DND-41 (cell line): ENCODE measurements at regions not wholly inside any gene's neighbourhood (a gene's known extent, or its start where the extent isn't known, plus 50 kb on each side); places are given as distances from the start of the nearest gene placed in this dataset.

Experiments
- ATAC-seq: fragments of 200-7000 bp; cut with Tn5 transposase; 3 replicates; pipeline ENCODE4 v1.9.1; 2021; ENCODE audit warnings: low read depth; ENCODE audit not compliant: insufficient read depth
- DNase-seq: peaks from one replicate; pipeline ENCODE4 v3.0.0-alpha.2; 2020
- H2AFZ ChIP-seq: 2 replicates; pipeline ENCODE4 v1.6.0; 2012; ENCODE audit warnings: low read depth, low read length
- H3K27ac ChIP-seq: 2 replicates; pipeline ENCODE4 v1.5.1; 2012; ENCODE audit warnings: low read length, inconsistent platforms
- H3K27me3 ChIP-seq: fragments of 200-600 bp; sonication (generic); 2 replicates; pipeline ENCODE4 v1.6.0; 2012; ENCODE audit warnings: low read length, mild to moderate bottlenecking, inconsistent platforms; ENCODE audit not compliant: insufficient read depth, poor library complexity
- H3K36me3 ChIP-seq: 2 replicates; pipeline ENCODE4 v1.5.1; 2012; ENCODE audit warnings: low read length, inconsistent platforms; ENCODE audit not compliant: insufficient read depth
- H3K4me1 ChIP-seq: 2 replicates; pipeline ENCODE4 v1.5.1; 2012; ENCODE audit warnings: mild to moderate bottlenecking, low read length; ENCODE audit not compliant: insufficient read depth
- H3K4me2 ChIP-seq: 2 replicates; pipeline ENCODE4 v1.6.0; 2012; ENCODE audit warnings: mild to moderate bottlenecking, moderate library complexity, low read length, inconsistent platforms; ENCODE audit not compliant: insufficient read depth
- H3K4me3 ChIP-seq, 2 experiments: fragments of 200-600 bp in 1 of 2; shearing (Covaris generic) in 1 of 2; 2 replicates each; pipeline ENCODE4 v1.5.1; 2012 to 2016; ENCODE audit warnings: inconsistent platforms in 2 of 2, low read length in 2 of 2, mild to moderate bottlenecking in 2 of 2, low read depth in 1 of 2, moderate library complexity in 1 of 2
- H3K79me2 ChIP-seq: 2 replicates; pipeline ENCODE4 v1.6.0; 2012; ENCODE audit warnings: low read length, inconsistent platforms; ENCODE audit not compliant: insufficient read depth
- H3K9ac ChIP-seq: 2 replicates; pipeline ENCODE4 v1.6.0; 2012; ENCODE audit warnings: low read depth, mild to moderate bottlenecking, inconsistent platforms, low read length, moderate library complexity
- H3K9me3 ChIP-seq: 2 replicates; pipeline ENCODE4 v1.5.1; 2012; ENCODE audit warnings: low read length, moderate library complexity, mild to moderate bottlenecking, inconsistent platforms; ENCODE audit not compliant: insufficient read depth, severe bottlenecking
- H4K20me1 ChIP-seq: 2 replicates; pipeline ENCODE4 v1.6.0; 2012; ENCODE audit warnings: low read length; ENCODE audit not compliant: insufficient read depth
- EZH2 ChIP-seq: IDR thresholded peaks from 3 replicates; pipeline ENCODE4 v1.6.1; 2012; ENCODE audit warnings: borderline replicate concordance, low read depth, mild to moderate bottlenecking, moderate library complexity, low read length, inconsistent platforms; ENCODE audit not compliant: severe bottlenecking
- TF ChIP-seq, protein P1 (sequence below): IDR thresholded peaks from 2 replicates; pipeline ENCODE4 v1.5.1; 2012; ENCODE audit warnings: borderline replicate concordance, low read length, moderate library complexity, mild to moderate bottlenecking; ENCODE audit not compliant: poor library complexity, severe bottlenecking; ENCODE audit errors: extremely low read depth

DNA sequence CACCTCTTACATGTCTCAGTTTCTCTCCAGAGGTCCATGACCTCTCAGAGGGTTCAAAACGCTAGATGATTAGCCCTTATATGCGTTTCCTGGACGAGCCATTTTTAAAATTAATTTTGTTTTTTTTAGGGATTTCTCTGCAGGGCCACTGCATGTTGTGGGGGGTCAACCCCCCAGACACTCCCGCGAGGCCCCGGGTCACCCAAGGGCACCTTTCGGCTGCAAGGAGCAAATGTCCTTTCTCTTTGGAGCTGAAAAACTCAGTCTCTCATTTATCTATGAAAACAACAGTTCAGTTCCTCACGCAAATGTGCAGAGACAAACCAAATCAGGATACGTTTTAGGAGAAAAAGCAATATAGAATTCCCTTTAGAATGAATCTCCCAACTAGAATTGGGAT, 944.3 kb upstream of the SEMA6D start:
- Histone ChIP-seq H3K27ac (no peak overlapping the region), H2AFZ (no peak overlapping the region), H3K9ac (no peak overlapping the region), H3K4me2 (no peak overlapping the region), H3K9me3 (peaks cover 2% of the 10 kb centered on the region), H3K36me3 (no peaks in the 10 kb centered on the region), H4K20me1 (no peaks in the 10 kb centered on the region), H3K4me1 (no peaks in the 10 kb centered on the region), H3K27me3 (no peaks in the 10 kb centered on the region), H3K79me2 (no peaks in the 10 kb centered on the region), H3K4me3 (no peak overlapping the region)
- ATAC-seq (no peak), DNase-seq (no peak)
- TF ChIP-seq, protein P1, sequence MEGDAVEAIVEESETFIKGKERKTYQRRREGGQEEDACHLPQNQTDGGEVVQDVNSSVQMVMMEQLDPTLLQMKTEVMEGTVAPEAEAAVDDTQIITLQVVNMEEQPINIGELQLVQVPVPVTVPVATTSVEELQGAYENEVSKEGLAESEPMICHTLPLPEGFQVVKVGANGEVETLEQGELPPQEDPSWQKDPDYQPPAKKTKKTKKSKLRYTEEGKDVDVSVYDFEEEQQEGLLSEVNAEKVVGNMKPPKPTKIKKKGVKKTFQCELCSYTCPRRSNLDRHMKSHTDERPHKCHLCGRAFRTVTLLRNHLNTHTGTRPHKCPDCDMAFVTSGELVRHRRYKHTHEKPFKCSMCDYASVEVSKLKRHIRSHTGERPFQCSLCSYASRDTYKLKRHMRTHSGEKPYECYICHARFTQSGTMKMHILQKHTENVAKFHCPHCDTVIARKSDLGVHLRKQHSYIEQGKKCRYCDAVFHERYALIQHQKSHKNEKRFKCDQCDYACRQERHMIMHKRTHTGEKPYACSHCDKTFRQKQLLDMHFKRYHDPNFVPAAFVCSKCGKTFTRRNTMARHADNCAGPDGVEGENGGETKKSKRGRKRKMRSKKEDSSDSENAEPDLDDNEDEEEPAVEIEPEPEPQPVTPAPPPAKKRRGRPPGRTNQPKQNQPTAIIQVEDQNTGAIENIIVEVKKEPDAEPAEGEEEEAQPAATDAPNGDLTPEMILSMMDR = no peak
- no peak for TF ChIP-seq EZH2

DNA sequence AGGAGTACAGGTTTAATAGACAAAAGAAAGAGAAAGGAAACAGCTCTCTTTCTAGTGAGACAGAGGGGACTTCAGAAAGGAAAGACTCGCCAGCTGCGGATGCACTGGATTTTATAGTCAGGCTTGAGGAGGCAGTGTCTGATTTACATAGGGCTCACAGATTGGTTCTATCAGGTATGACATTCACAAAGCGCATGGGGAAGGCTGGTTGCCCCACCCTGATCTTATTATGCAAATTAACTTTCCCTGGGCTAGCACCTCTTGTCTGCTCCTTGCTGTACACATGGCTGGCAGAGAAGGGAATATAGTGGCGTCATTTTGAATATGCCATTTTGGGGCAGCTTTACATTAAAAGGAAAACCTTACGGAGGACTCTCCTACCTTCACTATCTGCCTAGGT, 938.4 kb upstream of the SEMA6D start:
- ATAC-seq = no peak
- Histone ChIP-seq H3K27me3 (no peaks in the 10 kb centered on the region), H2AFZ (no peak overlapping the region), H3K36me3 (no peaks in the 10 kb centered on the region), H3K9me3 (no peaks in the 10 kb centered on the region), H3K79me2 (no peaks in the 10 kb centered on the region), H3K4me3 (no peak overlapping the region), H3K27ac (no peak overlapping the region), H3K4me2 (no peak overlapping the region), H3K4me1 (no peaks in the 10 kb centered on the region), H3K9ac (no peak overlapping the region), H4K20me1 (no peaks in the 10 kb centered on the region)
- TF ChIP-seq, protein P1 = no peak
- no peak for TF ChIP-seq EZH2
- no peak for DNase-seq

DNA sequence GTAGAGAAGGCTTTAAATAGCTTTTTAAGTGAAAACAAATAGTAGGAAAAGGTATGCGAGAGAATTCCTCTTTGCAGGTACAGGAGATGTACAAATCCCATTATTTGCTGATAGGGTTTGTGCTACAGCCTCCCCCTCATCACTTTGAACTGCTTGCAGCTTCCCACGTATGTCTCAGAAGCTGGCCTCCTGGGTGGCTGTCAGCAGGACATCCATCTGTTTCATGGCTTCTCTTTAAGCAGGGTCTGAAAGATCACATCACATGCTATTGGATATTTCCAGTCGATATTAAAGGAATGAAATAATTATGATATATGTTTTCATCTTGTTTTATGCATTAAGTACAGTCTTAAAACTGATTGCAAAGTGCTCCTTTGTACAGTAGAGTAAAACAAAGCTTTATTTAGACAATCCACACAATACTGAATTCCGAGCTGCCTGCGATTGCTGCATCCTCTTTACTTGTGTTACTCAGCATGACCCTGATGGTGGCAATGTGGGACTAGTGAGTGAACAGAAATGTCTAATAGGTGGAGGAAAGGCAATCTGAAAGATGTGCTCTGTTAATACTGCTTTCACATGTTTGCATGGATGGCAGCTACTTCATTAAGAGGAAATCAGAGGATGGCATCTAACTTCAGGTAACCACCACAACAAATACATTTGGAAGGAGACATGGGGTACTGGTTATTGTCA, 930.6 kb upstream of the SEMA6D start:
- Histone ChIP-seq H3K9me3 (no peaks in the 10 kb centered on the region), H3K4me2 (no peak overlapping the region), H3K36me3 (no peaks in the 10 kb centered on the region), H3K27ac (no peak overlapping the region), H3K79me2 (no peaks in the 10 kb centered on the region), H3K9ac (no peak overlapping the region), H3K4me1 (no peaks in the 10 kb centered on the region), H3K27me3 (no peaks in the 10 kb centered on the region), H3K4me3 (no peak overlapping the region), H4K20me1 (no peaks in the 10 kb centered on the region), H2AFZ (no peak overlapping the region)
- TF ChIP-seq EZH2 = no peak
- TF ChIP-seq, protein P1 = no peak
- DNase-seq = no peak
- ATAC-seq = no peak
